ENCODE measurements at regions not wholly inside any gene's neighbourhood (a gene's known extent, or its start where the extent isn't known, plus 50 kb on each side); places are given as distances from the start of the nearest gene placed in this dataset.

DNA sequence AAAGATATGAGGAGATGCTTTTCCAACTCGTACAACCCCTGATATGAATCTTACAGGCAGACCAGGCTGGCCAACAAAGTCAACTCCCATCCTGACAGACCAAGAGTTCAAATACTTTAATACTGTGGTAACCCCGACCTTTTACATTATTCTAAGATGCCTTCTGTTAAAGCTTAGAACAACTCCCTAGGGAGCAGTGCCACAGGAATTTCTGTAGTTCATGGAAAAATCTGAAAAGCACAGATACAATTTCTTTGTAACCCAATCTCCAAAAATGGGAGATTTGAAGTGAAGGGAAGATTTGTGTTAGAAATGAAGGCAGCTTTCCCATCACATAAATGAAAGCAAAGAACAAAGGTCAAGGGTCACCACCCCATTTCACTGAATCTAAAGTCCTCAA is 151.3 kb upstream of the BEND6 start:
- Histone ChIP-seq H3K9me3 (no peaks in the 10 kb centered on the region), H3K36me3 (no peaks in the 10 kb centered on the region), H3K4me3 (no peak overlapping the region), H3K4me1 (peaks cover 6 to 83% (median 64%) of the 10 kb centered on the region in 9 donors), H3K27me3 (no peaks in the 10 kb centered on the region), H3K27ac (peak overlapping the region in 3 of 10 donors; percentile 1 to 59 (median 59))
- WGBS, 2 donors = 33 to 34% methylated on average over 2 of the region's 2 CpGs
- DNase-seq (no peak), ATAC-seq (peak in 1 of 8 donors; percentile 48)
- TF ChIP-seq, protein P1, sequence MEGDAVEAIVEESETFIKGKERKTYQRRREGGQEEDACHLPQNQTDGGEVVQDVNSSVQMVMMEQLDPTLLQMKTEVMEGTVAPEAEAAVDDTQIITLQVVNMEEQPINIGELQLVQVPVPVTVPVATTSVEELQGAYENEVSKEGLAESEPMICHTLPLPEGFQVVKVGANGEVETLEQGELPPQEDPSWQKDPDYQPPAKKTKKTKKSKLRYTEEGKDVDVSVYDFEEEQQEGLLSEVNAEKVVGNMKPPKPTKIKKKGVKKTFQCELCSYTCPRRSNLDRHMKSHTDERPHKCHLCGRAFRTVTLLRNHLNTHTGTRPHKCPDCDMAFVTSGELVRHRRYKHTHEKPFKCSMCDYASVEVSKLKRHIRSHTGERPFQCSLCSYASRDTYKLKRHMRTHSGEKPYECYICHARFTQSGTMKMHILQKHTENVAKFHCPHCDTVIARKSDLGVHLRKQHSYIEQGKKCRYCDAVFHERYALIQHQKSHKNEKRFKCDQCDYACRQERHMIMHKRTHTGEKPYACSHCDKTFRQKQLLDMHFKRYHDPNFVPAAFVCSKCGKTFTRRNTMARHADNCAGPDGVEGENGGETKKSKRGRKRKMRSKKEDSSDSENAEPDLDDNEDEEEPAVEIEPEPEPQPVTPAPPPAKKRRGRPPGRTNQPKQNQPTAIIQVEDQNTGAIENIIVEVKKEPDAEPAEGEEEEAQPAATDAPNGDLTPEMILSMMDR (IDR thresholded peaks at IDR 0.05) = no peak
- intact Hi-C loops (cut with DNase I) = no loop called here

DNA sequence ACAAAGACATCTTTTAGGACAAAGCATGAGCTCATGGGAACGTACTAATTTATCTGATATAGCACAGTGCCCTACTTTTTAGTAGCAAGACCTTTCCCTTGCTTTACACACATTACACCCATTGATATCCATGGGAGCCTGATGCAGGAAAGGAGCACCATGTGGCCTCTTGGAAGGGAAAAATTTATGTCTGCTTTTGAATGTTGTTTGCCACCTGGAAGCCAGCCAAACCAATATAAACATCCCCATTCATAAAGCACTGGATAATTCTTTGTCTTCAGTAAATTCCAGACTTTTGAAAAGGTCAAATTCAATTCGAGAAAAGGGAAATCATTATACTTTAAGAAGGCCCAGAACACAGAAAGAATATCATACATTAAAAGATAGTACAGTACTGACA is 152.3 kb upstream of the BEND6 start:
- Histone ChIP-seq H3K27me3 (no peaks in the 10 kb centered on the region), H3K4me3 (no peak overlapping the region), H3K4me1 (peaks cover 3 to 82% (median 59%) of the 10 kb centered on the region in 9 donors), H3K27ac (peak overlapping the region in 2 of 10 donors; percentile 59), H3K36me3 (no peaks in the 10 kb centered on the region), H3K9me3 (no peaks in the 10 kb centered on the region)
- TF ChIP-seq, protein P1 (IDR thresholded peaks at IDR 0.05) = no peak
- peak in 1 of 8 donors; percentile 38 for ATAC-seq
- intact Hi-C loops (cut with DNase I) = no loop called here
- DNase-seq = no peak
- WGBS, 2 donors = 33 to 35% methylated on average over 2 of the region's 2 CpGs

DNA sequence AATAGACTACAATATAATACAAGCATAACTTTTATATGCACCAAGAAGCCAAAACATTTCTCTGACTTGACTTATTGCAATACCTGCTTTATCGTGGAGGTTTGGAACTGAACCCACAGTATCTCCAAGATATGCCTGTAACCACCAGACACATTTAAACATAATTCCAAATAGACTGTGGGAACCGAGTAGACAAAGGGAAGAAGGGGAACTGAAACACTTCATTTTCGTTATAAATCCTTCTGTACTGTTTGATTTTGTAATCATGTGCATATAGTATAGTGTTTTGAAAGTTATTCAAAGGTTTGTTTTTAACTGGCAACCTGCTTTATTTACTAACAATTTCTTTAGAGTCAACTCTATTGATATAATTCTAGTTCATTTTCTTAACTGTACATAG is 154.9 kb upstream of the BEND6 start:
- no peaks in the 10 kb centered on the region for H3K9me3 ChIP-seq
- ATAC-seq = no peak
- intact Hi-C loops (cut with DNase I) = no loop called here
- H3K36me3 ChIP-seq = no peaks in the 10 kb centered on the region
- H3K4me1 ChIP-seq = peaks cover 3 to 89% (median 72%) of the 10 kb centered on the region in 9 donors
- peak overlapping the region in 2 of 10 donors; percentile 71 to 81 for H3K27ac ChIP-seq
- WGBS, 2 donors = 50 to 55% methylated on average over 3 of the region's 3 CpGs
- no peak overlapping the region for H3K4me3 ChIP-seq
- no peaks in the 10 kb centered on the region for H3K27me3 ChIP-seq
- DNase-seq = no peak
- TF ChIP-seq, protein P1 (IDR thresholded peaks at IDR 0.05) = no peak

- WGBS, 2 donors = 37 to 42% methylated on average over 2 of the region's 2 CpGs
- DNase-seq = no peak
- H3K9me3 ChIP-seq = no peaks in the 10 kb centered on the region
- H3K27me3 ChIP-seq = no peaks in the 10 kb centered on the region
- no peaks in the 10 kb centered on the region for H3K36me3 ChIP-seq
- ATAC-seq = peak; percentile 44 to 85 (median 72)
- no peak overlapping the region for H3K4me3 ChIP-seq
- TF ChIP-seq, protein P1 (IDR thresholded peaks at IDR 0.05) = no peak
- peaks cover 0 to 87% (median 63%) of the 10 kb centered on the region in 9 donors for H3K4me1 ChIP-seq
- intact Hi-C loops (cut with DNase I) = no loop called here
- peak overlapping the region; percentile 42 to 81 (median 71) for H3K27ac ChIP-seq
Measured at GRCh38 chr6:56798163-56798562, 155.5 kb upstream of the DST start.

All from heart right ventricle (tissue), 16 donors.